Erythroblast (primary cell): ENCODE measurements at regions not wholly inside any gene's neighbourhood (a gene's known extent, or its start where the extent isn't known, plus 50 kb on each side); places are given as distances from the start of the nearest gene placed in this dataset.
"Not testable (repeated sequence)": the region's sequence is repeated elsewhere in the genome, so short reads cannot be mapped to it uniquely, and the experiment has no call there.

Experiments
- GATA1 ChIP-seq: IDR thresholded peaks from 2 replicates; pipeline ENCODE4 v1.6.1; 2011; ENCODE audit warnings: low read depth, mild to moderate bottlenecking, control low read depth, low read length, moderate library complexity
- POLR2A ChIP-seq: IDR thresholded peaks from 2 replicates; pipeline ENCODE4 v1.6.1; 2011; ENCODE audit warnings: mild to moderate bottlenecking, low read length

DNA sequence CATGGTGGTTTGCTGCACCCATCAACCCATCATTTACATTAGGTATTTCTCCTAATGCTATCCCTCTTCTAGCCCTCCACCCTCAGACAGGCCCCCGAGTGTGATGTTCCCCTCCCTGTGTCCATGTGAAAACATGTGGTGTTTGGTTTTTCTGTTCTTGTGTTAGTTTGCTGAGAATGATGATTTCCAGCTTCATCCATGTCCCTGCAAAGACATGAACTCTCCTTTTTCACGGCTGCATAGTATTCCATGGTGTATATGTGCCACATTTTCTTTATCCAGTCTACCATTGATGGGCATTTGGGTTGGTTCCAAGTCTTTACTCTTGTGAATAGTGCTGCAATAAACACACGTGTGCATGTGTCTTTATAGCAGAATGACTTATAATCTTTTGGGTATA is 192.8 kb downstream of the DIO2 start:
- not testable (repeated sequence) for TF ChIP-seq POLR2A, GATA1
